ENCODE measurements at regions not wholly inside any gene's neighbourhood (a gene's known extent, or its start where the extent isn't known, plus 50 kb on each side); places are given as distances from the start of the nearest gene placed in this dataset.

DNA sequence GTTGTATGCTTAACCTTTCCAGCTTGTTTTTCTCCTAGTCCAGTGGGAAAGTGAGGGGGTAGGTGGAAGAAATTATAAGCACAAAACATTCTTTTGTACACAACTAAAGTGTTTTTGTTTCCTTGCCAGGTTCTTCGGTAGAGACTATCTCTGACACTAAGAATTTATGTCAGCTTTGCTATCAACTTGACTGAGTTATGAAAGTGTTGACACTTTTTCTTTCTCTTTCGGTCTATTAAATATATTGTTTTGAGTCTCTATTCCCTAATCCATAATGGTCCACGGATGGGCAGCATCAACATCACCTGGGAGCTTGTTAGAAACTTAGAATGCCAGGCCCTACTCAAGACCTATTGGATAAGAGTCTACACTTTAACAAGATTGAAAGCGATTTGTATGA lies 195.0 kb upstream of the ATP10B start:
- TF ChIP-seq, protein P1, sequence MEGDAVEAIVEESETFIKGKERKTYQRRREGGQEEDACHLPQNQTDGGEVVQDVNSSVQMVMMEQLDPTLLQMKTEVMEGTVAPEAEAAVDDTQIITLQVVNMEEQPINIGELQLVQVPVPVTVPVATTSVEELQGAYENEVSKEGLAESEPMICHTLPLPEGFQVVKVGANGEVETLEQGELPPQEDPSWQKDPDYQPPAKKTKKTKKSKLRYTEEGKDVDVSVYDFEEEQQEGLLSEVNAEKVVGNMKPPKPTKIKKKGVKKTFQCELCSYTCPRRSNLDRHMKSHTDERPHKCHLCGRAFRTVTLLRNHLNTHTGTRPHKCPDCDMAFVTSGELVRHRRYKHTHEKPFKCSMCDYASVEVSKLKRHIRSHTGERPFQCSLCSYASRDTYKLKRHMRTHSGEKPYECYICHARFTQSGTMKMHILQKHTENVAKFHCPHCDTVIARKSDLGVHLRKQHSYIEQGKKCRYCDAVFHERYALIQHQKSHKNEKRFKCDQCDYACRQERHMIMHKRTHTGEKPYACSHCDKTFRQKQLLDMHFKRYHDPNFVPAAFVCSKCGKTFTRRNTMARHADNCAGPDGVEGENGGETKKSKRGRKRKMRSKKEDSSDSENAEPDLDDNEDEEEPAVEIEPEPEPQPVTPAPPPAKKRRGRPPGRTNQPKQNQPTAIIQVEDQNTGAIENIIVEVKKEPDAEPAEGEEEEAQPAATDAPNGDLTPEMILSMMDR (IDR thresholded peaks at IDR 0.05): no peak
- TF ChIP-seq EP300 (IDR thresholded peaks at IDR 0.05) (no peak), POLR2A (IDR thresholded peaks at IDR 0.05) (no peak), POLR2AphosphoS5 (IDR thresholded peaks at IDR 0.05) (no peak)

Measured in upper lobe of left lung (tissue), 4 donors.